ENCODE measurements at regions not wholly inside any gene's neighbourhood (a gene's known extent, or its start where the extent isn't known, plus 50 kb on each side); places are given as distances from the start of the nearest gene placed in this dataset.

DNA sequence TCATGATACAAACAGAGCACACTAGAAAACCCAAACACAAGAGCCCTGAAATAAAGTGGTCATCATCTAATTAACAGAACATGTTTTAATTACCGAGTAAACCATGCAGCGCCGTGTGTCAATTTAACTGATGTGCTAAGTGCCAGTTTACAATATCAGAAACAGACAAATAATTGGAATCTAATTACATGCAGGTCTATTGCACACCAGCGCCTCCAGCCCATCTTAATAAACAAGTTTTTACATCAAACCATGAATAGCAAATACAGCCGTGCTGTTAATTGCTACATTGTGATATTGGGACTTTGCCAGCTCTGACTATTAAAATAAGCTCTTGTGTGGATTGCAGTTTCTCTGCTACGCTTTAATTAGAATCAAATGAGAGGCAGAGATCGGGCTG, 510.2 kb upstream of the MDFIC2 start:
- no peak overlapping the region for H3K4me2 ChIP-seq (ENCODE audit: low read length)
- no peak overlapping the region for H3K9ac ChIP-seq (ENCODE audit: low read length)
- H3K9me3 ChIP-seq (ENCODE audit: control insufficient read depth in 1 of 2, insufficient read depth in 1 of 2, low read depth in 1 of 2, low read length in 2 of 2), result no peaks in the 10 kb centered on the region
- H2AFZ ChIP-seq (ENCODE audit: low read depth, low read length, poor library complexity, severe bottlenecking), result no peak overlapping the region
- no peaks in the 10 kb centered on the region for H3K9me2 ChIP-seq (ENCODE audit: insufficient read depth)
- ATAC-seq, result no peak
- no TSS peak for BruUV-seq (replicated peaks)
- intact Hi-C loops (cut with micrococcal nuclease), result no loop called here
- no peak for TF ChIP-seq EGR1 (IDR thresholded peaks at IDR 0.05; ENCODE audit: low read depth)
- TF ChIP-seq ZNF274 (IDR thresholded peaks at IDR 0.05; ENCODE audit: low read depth, low read length), result no peak
- no peak for TF ChIP-seq RAD21 (IDR thresholded peaks at IDR 0.05; ENCODE audit: low read depth)
- TF ChIP-seq EZH2phosphoT487 (IDR thresholded peaks at IDR 0.05; ENCODE audit: borderline replicate concordance), result no peak
- TF ChIP-seq FOSL1 (IDR thresholded peaks at IDR 0.05; ENCODE audit: low read depth), result no peak
- TF ChIP-seq POLR2A (IDR thresholded peaks at IDR 0.05; ENCODE audit: borderline replicate concordance, extremely low read depth, insufficient read depth, insufficient read length), result no peak
- CTCF ChIA-PET, result no interaction called here
- H3K27me3 ChIP-seq (ENCODE audit: insufficient read depth, low read length), result no peaks in the 10 kb centered on the region; the same call in 1 of the 2 replicates
- no peak overlapping the region for H3K27ac ChIP-seq (ENCODE audit: low read depth, low read length)
- H3K36me3 ChIP-seq (ENCODE audit: control insufficient read depth in 1 of 2, insufficient read depth in 2 of 2, low read length in 2 of 2), result no peaks in the 10 kb centered on the region
- H3K79me2 ChIP-seq (ENCODE audit: insufficient read depth, low read length), result no peaks in the 10 kb centered on the region
- no peaks in the 10 kb centered on the region for H4K20me1 ChIP-seq (ENCODE audit: insufficient read depth)
- RAD21 ChIA-PET (ENCODE audit: low non-redundant PET in 1 of 2, low total read pairs in 2 of 2, uncharacterized antibody in 2 of 2, unreplicated experiment in 2 of 2), result no interaction called here
- no peaks in the 10 kb centered on the region for H3K4me1 ChIP-seq (ENCODE audit: control insufficient read depth in 1 of 2, insufficient read depth in 2 of 2, low read length in 2 of 2)
- POLR2A ChIA-PET, result no interaction called here
- no peak overlapping the region for H3K4me3 ChIP-seq (replicated peaks in 1 of 2; ENCODE audit: low read depth in 1 of 2, low read length in 2 of 2)
- DNase-seq (ENCODE audit: low read depth, low spot score), result no peak

- RAD21 ChIA-PET (ENCODE audit: low non-redundant PET in 1 of 2, low total read pairs in 2 of 2, uncharacterized antibody in 2 of 2, unreplicated experiment in 2 of 2), result no interaction called here
- POLR2A ChIA-PET, result no interaction called here
- CTCF ChIA-PET, result no interaction called here
- DNase-seq (ENCODE audit: low read depth, low spot score) (no peak), ATAC-seq (no peak)
- Histone ChIP-seq H3K4me1 (ENCODE audit: control insufficient read depth in 1 of 2, insufficient read depth in 2 of 2, low read length in 2 of 2) (no peaks in the 10 kb centered on the region), H2AFZ (ENCODE audit: low read depth, low read length, poor library complexity, severe bottlenecking) (no peak overlapping the region), H3K36me3 (ENCODE audit: control insufficient read depth in 1 of 2, insufficient read depth in 2 of 2, low read length in 2 of 2) (no peaks in the 10 kb centered on the region), H3K79me2 (ENCODE audit: insufficient read depth, low read length) (no peaks in the 10 kb centered on the region), H3K4me3 (replicated peaks in 1 of 2; ENCODE audit: low read depth in 1 of 2, low read length in 2 of 2) (no peak overlapping the region), H3K27ac (ENCODE audit: low read depth, low read length) (no peak overlapping the region), H4K20me1 (ENCODE audit: insufficient read depth) (no peaks in the 10 kb centered on the region), H3K9me2 (ENCODE audit: insufficient read depth) (no peaks in the 10 kb centered on the region), H3K4me2 (ENCODE audit: low read length) (no peak overlapping the region), H3K27me3 (ENCODE audit: insufficient read depth, low read length) (no peaks in the 10 kb centered on the region), H3K9ac (ENCODE audit: low read length) (no peak overlapping the region), H3K9me3 (ENCODE audit: control insufficient read depth in 1 of 2, insufficient read depth in 1 of 2, low read depth in 1 of 2, low read length in 2 of 2) (no peaks in the 10 kb centered on the region)
- intact Hi-C loops (cut with micrococcal nuclease), result no loop called here
- no TSS peak for BruUV-seq (replicated peaks)
- TF ChIP-seq ZNF274 (IDR thresholded peaks at IDR 0.05; ENCODE audit: low read depth, low read length), result no peak
- TF ChIP-seq REST (IDR thresholded peaks at IDR 0.05; ENCODE audit: low read depth), result no peak
- TF ChIP-seq ELF1 (IDR thresholded peaks at IDR 0.05; ENCODE audit: borderline replicate concordance, low read depth), result no peak
- no peak for TF ChIP-seq EGR1 (IDR thresholded peaks at IDR 0.05; ENCODE audit: low read depth)
- TF ChIP-seq CEBPB (IDR thresholded peaks at IDR 0.05; ENCODE audit: low read depth), result no peak
- TF ChIP-seq SRF (IDR thresholded peaks at IDR 0.05; ENCODE audit: low read depth), result no peak
- TF ChIP-seq POLR2A (IDR thresholded peaks at IDR 0.05; ENCODE audit: borderline replicate concordance, extremely low read depth, insufficient read depth, insufficient read length), result no peak
- no peak for TF ChIP-seq SP1 (IDR thresholded peaks at IDR 0.05; ENCODE audit: low read depth)
- no peak for TF ChIP-seq SIN3A (IDR thresholded peaks at IDR 0.05; ENCODE audit: low read depth)
- no peak for TF ChIP-seq EZH2 (IDR thresholded peaks at IDR 0.05)
- no peak for TF ChIP-seq FOSL1 (IDR thresholded peaks at IDR 0.05; ENCODE audit: low read depth)
- TF ChIP-seq CBX3 (IDR thresholded peaks at IDR 0.05; ENCODE audit: low read depth), result no peak
- no peak for TF ChIP-seq YY1 (IDR thresholded peaks at IDR 0.05; ENCODE audit: extremely low read depth, insufficient replicate concordance, low read depth, low read length)
- TF ChIP-seq JUND (IDR thresholded peaks at IDR 0.05), result no peak
- TF ChIP-seq MAX (IDR thresholded peaks at IDR 0.05), result no peak
- no peak for TF ChIP-seq EZH2phosphoT487 (IDR thresholded peaks at IDR 0.05; ENCODE audit: borderline replicate concordance)
- no peak for TF ChIP-seq TCF7L2 (IDR thresholded peaks at IDR 0.05; ENCODE audit: borderline replicate concordance, extremely low read depth, insufficient read depth, insufficient read length)
- TF ChIP-seq POLR2AphosphoS5 (IDR thresholded peaks at IDR 0.05; ENCODE audit: low read depth, low read length), result no peak
Observed at GRCh38 chr3:70821602-70822001, 509.2 kb upstream of the MDFIC2 start.
